Stomach (tissue), 4 donors: ENCODE measurements at regions not wholly inside any gene's neighbourhood (a gene's known extent, or its start where the extent isn't known, plus 50 kb on each side); places are given as distances from the start of the nearest gene placed in this dataset.

Experiments used
- CTCF ChIP-seq, 7 experiments: fragments of 450-650 bp in 4 of 7; fragments of 200-600 bp in 3 of 7; sonication (generic) in 3 of 7; IDR thresholded peaks; one replicate each; pipeline ENCODE4 v1.5.1; 2016 to 2019; ENCODE audit warnings: antibody characterized with exemption in 7 of 7, control low read depth in 2 of 7, mild to moderate bottlenecking in 1 of 7
- EP300 ChIP-seq: sonication (generic); formaldehyde crosslinking; IDR thresholded peaks from one replicate; pipeline ENCODE4 v1.6.1; 2017; ENCODE audit warnings: antibody characterized with exemption

- TF ChIP-seq CTCF (IDR thresholded peaks at IDR 0.05), result no peak
- no peak for TF ChIP-seq EP300
These were observed 159.2 kb downstream of the MEX3B start for GRCh38 chr15:81886591-81886990.
